NCI-H2196 (cell line): ENCODE measurements at regions not wholly inside any gene's neighbourhood (a gene's known extent, or its start where the extent isn't known, plus 50 kb on each side); places are given as distances from the start of the nearest gene placed in this dataset.

Experiments
- DNase-seq: peaks from one replicate; lab custom pipeline; 2025; ENCODE audit not compliant: unreplicated experiment; lab: John Stamatoyannopoulos, UW

DNA sequence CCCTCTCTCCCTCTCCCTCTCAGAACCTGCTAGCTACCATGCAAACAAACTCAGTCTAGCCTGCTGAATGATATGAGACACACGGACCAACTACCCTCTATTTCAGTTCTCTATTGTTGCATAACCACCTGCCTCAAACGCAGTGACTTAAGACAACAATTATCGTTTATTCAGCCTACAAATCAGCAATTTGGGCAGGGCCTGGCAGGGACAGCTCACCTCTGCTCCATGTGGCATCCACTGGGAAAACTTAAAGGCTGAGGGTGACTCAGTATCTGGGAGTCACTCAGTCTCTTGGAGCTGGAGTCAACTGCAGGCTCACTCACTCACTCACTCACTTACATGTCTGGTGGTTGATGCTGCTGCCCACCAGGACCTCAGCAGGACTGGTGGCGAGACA, 121.3 kb downstream of the SEC16B start:
- DNase-seq, result no peak

DNA sequence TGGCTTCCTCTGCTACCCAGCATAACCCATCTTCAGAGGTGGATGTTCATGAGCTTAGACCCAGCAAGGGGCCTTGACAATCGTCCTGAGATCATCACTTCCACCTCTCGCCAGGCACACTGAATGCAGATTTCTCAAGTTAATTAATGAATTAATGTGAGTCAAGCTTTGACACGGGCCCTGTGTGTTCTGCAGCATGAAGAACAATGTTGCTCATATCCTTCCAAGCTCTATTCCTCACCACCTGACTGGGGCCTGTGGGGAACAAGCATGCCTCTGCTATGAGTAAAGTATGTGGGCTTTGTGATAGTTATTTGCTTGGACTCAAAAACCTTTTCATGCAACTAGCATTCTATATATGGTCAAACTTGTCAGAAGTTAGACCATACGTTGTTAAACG, 122.0 kb downstream of the SEC16B start:
- no peak for DNase-seq

DNA sequence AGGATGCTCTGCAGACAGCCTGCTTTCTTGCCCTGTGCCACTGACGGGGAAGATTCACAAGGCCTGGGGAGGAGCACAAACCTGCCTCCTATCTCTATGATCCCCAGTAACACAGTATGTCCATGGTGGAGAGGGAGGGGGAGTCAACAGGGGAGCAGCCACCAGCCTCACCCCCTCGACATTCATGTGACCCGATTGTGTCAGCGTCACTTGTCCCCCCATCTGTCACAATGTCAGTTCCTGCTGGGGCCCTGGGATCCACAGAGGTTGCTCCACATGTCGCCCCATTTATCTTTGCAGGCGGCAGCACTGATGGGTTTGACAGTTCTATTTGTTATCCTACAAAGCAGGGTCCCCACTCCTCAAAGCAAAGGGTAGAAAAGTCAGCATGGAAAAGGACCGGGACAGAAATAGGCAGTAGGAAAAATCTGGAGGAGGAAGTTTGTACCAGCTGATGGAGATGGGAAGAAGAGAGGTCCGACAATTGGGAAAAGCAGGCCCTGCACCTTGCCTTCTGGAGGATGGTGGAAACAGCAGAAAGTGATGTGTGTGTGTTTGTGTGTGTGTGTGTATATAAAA, 130.9 kb downstream of the SEC16B start:
- DNase-seq, result no peak

DNA sequence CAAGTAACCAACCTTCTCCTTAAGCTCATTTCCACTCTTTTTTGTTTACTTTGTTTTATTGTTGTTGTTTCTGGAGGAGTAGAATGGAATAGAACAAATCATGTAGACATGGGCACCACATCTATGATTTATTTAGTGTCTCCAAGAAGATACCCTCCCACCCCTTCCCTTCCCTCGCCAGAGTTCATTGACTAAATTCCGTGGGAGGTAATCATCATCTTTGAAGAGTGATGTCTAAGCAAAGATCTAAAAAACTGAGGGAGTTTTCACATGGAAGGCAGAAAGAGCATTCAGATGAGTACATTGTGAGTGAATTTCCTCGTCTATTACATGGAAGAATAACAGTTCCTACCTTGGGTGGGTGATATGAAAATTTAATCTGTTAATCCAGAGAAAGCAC, 136.2 kb downstream of the SEC16B start:
- no peak for DNase-seq

DNA sequence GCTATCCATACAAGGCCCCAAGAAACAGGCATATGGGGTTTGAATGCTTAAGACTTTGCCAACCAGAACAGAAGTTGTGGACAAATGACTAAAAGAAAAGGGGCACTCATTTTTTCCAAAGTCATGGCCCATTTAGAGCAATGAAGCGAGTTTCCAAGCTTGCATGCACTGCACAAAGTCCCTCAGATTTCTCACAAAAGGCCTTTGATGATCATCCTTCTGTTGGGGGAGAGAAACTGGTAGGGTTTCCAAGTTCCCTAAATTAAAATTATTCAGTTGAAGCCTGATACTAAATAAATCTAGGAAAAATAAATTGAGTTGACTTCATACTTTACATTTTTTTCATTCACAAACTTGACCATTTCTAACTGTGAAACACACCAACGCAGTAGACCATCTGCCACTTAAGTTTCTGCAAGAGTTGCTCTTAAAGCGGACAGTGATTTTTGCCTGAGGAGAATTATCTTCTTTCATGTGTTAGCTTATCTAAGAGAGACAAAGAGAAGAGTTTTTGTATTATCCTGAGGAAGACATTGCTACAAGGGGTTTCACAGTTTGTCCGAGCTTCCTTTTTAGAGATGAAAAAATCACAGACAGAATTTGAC, 139.2 kb downstream of the SEC16B start:
- DNase-seq, result no peak

DNA sequence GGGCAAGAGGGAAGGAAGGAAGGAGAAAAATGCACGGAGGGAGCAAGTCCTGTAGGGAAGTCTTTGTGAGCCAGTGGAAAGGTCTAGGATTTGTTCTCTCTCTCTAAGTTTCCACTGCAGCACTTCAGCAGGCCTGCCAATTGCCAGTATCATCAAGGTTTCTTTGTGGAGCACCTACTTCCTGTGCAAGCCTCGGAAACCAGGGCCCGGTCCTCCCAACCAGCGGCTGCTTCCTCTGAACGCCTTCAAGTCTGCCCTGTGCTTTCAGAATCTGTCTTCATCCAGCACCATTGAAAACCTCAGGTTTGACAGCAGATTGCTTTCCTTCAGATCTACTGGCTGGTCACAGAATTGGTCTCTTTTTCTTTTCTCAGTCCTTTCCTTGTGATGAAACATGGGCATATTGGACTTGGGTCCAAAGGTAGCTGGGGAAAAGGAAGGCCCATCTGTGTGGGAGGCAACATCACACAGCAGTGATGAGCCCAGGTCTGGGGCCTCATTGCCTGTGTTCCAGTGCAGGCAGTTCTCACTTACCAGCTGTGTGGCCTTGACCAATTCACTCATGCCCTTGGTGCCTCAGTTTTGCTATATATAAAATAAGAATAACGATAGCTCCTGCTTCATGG, 144.5 kb downstream of the SEC16B start:
- DNase-seq, result no peak

DNA sequence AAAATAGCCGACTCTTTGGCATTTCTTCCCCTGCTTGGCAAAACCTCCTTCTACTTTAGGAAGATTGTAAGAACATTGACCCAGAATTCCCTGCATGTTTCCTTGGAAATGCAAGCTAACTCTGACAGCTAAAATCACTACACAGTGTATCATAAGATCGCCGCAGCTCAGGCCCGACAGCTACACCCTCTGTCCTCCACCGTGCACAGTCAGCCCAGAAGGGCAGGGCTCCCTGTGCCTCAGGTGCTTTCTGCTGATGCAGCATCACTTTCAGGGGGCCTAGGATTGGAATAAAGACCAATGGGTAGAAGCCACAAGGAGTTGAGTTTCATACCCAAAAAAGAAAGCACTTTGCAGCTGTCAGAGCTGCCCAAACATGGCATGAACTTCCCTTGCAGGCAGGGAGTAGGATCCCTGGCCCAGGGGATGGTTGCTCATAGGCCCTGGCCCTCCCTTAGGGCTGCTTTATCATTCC, 145.3 kb downstream of the SEC16B start:
- no peak for DNase-seq

DNA sequence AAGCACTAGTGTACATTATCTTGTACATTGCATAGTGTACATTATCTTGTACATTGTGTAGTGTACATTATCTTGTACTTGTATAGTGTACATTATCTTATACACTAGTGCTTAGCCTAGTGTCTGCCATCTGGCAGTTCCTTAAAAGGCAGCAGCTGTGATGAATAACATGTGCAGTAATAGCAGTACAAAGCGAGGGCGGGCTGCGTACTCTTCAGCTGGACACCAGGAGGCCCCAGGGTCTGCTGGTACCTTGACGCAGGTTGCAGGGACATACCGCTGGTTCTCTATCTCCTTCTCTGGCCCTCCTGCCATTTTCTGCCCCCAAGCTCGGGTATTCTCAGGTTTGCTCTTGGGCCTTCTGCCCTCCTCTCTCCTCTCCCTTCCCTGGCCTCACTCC, 149.6 kb downstream of the SEC16B start:
- DNase-seq, result no peak

DNA sequence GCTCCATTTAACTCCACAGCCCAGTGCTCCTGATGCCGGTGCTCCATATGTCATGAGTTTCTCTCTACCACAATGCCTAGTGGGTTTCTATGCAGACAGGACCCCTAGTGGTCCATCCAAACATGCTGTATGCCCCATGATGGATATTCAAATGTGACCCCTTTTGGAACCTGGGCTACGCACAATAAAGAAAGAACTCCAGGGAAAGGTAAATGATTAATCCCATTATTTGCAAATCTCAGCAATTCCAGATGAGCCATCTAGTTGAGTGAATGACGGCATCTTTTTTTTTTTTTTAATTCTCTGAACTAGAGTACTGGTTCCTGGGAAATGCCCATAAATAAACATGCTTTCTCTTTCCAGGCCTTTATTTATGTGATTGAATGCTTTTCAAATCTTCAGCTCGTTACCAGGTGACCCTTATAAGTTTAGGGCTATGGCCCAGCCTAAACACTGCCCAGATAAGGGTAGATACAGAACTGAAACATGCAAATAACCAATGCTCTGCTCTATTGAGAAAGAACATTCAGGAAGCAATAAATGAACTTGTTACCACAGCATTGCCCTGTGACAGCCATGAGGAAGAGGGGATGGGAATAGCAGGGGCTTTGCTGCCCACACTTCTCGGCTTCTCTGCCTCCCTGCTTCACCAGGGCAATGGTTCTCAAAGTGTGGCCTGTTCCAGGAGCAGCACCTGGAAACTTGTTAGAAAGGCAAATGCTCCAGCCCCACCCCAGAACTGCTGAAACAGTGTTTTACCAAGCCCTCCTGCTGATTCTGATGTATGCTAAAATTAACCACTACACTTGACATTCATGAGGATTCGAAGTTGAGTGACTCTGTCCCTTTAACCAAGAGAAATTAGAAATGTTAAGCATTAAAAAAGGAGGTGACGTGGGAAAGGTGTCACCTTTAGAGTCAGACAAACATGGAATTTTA, 151.7 kb downstream of the SEC16B start:
- DNase-seq, result no peak

DNA sequence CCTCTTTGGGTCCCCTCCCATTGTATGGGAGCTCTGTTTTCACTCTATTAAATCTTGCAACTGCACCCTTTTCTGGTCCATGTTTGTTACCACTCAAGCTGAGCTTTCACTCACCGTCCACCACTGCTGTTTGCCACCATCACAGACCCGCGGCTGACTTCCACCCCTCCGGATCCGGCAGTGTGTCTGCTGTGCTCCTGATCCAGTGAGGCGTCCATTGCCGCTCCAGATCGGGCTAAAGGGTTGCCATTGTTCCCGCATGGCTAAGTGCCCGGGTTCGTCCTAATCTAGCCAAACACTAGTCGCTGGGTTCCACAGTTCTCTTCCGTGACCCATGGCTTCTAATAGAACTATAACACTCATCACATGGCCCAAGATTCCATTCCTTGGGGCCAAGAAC, 157.2 kb downstream of the SEC16B start:
- no peak for DNase-seq

DNA sequence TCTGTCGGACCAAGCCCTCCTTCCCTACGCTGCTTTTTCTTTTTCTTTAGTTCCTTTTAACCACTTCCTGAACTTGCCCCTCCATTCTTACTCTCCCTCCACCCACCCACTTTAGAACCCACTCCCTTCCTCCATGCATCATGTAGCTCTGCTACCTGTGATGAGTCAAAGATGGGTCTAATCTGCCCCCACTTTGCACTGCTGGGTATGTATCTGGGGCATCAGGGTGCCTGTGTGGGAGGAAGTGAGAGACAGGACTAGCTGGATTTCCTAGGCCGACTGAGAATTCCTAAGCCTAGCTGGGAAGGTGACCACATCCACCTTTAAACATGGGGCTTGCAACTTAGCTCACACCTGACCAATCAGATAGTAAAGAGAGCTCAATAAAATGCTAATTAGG, 157.7 kb downstream of the SEC16B start:
- no peak for DNase-seq

DNA sequence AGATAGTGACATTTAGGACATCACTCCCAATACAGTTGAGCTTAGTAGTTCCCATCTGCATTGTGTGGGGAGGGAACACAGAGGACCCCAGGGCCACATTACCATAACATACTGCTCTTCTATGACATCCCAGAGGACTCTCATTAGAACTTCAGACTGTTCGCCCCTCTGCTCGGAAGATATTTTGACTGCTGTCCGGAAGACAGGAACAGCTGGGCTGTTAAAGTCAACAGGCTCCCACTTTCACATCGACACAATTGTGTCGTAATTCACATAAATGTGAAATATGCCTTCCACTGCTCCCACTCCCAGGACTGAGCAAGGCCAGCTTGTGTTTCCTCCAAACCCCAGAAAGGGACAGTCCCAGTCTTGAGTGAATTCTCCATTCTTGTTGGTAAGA, 158.4 kb downstream of the SEC16B start:
- no peak for DNase-seq

DNA sequence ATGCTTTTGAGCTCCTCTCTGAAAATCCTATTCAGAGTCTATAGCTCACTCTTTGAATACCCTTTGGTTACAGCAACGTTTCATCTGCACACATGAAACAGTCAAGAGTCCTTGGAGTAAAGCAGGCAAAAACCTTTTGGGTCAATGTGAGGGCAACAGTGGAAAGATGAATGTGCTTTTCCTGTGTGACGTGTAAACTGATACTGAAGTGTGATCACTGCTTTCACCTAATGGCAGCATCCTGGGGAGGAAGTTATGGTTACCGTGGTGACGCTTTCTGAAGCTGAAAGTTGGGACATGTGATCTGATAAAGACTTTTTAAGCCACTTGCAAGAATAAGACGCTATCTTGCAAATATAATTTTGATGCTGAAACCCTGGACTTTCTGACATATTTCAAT, 160.0 kb downstream of the SEC16B start:
- no peak for DNase-seq

DNA sequence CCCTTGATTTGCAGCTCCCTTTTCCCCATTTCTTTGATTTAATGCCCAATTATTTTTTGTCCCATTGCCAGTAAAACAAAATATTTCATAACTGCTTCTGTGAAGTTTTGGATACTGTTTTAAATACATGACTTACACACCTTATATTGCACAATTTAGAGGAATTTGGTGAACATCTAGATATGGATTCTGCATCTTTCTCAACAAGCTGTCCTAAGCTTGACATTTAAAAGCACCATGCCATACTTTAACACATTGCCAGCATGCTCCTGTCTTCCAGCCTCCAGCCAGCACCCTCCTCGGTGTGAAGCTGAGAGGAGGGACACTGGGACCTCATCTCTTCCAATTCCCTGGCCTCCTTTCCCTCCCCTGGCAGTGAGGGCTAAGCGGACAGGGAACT, 167.6 kb downstream of the SEC16B start:
- no peak for DNase-seq

DNA sequence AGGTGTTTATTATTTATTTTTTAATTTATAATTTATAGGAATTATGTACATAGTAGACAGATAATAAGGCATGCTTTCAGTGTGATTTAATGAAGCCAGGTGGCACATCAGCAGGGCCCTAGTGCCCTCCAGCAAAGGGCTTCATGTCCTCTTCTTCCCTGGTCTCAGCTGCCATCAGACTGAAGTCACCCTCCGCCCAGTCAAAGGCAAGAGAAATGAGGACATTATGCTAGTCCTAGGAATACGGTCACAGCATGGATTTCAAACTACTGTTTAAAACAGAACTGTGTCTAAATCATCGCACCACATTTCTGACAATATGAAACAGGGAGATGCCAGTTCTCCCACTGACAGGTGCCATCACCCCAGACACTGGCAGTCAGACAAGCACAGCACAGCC, 168.1 kb downstream of the SEC16B start:
- DNase-seq, result no peak

DNA sequence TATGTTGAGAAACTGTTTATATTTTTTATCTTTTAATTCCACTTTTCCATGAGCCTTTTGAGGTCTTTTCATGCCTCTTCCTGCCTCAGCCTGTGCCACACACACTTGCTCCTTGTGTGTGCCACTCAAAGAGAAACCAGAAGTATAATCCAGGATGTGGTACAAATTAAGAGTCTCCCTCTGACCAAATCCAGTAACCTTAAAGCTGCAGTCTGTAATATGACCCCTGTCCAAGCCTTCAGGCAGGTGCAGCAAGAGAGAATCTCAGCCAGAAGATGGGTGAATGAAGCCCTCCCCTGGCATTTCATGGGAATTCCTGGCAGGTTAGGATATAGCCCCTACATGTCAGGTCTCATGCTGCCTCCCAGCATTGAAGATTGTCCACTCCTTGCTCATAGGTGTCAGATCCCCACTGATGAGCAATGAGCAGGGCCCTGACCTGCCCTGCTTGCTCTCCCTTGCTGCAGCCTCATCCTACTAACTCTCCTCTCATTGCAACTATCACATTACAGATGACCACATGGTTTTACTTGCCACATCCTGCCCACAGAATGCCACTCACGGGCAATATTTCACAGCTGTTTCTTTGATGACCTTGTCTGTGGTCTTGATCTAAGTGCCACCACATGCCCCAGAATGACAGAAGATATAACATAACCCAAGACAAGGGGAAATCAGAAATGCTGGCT, 169.3 kb downstream of the SEC16B start:
- DNase-seq, result no peak

DNA sequence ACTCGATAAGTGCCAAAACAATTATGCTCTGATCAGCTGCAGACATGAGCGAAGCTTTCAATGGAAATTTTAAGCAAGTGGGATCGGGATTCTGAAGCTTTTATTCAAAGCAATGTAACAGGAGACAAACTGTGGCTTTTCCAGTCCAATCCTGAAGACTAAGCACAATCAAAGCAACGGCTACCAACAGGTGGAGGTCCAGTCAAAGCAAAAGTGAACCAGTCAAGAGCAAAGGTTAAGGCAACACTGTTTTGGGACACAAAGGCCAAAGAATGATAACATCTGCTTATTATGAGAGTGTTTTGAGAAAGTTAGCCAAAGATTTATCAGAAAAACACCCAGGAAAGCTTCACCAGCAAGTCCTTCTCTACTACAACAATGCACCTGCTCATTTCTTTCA, 170.1 kb downstream of the SEC16B start:
- no peak for DNase-seq

DNA sequence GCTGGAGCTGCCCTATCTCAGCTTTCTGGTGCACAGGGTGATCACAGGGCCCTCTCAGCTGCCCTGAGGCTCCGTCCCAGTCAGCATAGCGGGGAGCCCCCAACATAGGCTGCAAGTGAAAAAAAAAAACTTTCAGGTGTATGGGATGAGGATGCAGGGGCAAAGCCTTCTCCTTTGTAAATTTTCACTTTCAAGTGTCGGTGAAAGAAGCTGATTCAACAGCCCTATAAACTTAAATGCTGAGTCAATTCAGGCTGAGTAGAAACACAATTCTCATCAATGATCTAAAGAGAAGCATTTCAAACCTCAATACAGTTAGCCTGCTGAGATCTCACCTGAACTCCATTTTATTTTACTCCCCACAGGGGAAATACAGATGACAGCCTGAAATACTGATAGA, 171.2 kb downstream of the SEC16B start:
- no peak for DNase-seq

DNA sequence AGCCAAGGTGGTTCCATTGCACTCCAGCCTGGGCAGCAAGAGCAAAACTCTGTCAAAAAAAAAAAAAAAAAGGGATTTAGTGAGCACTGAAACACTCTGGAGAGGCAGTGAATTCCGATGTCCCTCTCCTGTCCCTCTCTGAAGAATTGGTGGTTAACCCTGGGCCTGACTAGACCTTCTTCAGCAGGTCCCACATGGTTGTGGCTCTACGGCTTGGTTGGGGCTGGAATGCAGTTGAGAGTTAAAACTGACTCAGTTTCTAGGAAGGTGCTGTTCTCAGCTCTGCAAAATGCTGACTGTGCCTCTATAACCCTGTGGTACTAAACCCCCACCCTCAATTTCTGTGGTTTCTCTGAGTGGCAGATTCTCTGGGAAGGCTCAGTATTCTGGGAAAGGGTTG, 173.3 kb downstream of the SEC16B start:
- no peak for DNase-seq

DNA sequence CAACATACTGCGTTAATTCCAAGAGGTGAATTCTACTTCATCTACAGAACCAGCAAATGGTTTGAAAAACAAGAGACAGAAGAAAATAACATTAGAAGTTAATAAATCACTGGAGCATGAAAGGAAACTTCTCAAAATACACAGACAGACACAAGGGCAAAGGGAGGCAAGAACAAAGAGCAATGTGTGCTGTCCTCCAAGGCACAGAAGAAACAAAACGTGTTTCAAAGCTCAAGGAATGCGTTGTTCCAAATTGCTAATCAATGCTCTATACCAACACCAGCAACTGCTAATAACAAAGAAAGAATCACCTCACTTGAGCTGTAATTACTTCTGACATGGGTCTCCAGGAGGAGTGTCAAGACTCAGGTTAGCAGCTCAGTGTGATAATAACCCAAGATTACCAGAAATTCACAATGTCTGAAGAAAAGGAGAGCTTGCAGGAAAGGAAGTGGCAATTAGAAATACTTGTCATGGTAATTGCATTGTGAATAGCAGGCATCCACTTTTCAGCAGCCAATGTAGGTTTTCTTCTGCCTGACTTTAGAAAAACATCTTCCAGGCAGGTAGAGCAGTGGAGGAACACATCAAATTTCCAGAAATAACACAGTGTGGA, 175.4 kb downstream of the SEC16B start:
- DNase-seq, result no peak

DNA sequence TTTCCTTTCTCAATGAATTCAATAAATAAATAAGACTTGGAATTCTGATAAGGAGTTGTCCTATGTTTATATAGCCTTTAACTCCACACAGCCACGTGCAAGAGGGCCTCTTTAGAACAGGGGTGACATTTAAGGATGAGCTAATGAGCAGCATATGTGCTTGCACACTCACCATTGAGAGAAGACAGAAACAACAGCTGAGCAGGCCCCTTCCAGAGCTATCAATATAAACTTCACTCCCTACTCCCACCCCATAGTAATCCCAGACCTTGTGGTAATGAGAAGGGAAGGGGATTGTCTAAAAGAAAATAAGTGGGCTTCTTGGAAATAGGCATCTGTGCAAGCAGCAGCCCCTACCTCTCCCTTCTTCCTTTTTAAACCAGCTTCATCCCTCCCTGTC, 176.0 kb downstream of the SEC16B start:
- no peak for DNase-seq
